Ovary (tissue), 3 donors: ENCODE measurements at regions not wholly inside any gene's neighbourhood (a gene's known extent, or its start where the extent isn't known, plus 50 kb on each side); places are given as distances from the start of the nearest gene placed in this dataset.

ENCODE experiments used
- POLR2A ChIP-seq: fragments of 450-650 bp; IDR thresholded peaks from one replicate; pipeline ENCODE4 v1.6.1; 2017; ENCODE audit warnings: antibody characterized with exemption, mild to moderate bottlenecking, moderate library complexity
- TF ChIP-seq, protein P1 (sequence below), 3 donors: fragments of 450-650 bp in 2 of 3; fragments of 200-600 bp in 1 of 3; IDR thresholded peaks; one replicate each; pipeline versions ENCODE4 v1.5.1 to v1.8.0; 2016 to 2022; ENCODE audit warnings: antibody characterized with exemption in 3 of 3, mild to moderate bottlenecking in 1 of 3
- donor health status: DM: no; HTN: no; CAD: no.

DNA sequence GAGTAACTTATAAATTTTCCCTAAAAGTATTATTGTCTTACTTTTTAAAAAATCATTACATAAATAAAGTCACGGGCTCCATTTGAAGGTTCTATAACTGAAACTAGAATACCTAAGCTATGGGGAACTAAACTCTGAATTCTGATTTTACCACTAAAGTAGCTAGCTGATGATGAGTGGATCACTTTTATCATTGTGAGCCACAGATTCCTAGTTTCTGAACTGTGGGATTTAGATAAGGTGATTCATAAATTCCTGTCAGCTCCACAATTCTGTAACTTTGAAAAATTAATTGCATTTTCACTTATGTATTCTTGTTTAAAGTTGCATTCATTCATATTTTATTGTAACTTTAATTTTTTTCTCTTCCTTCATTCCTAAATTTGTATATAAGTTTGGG lies 540.9 kb downstream of the GBA3 start:
- TF ChIP-seq, protein P1, sequence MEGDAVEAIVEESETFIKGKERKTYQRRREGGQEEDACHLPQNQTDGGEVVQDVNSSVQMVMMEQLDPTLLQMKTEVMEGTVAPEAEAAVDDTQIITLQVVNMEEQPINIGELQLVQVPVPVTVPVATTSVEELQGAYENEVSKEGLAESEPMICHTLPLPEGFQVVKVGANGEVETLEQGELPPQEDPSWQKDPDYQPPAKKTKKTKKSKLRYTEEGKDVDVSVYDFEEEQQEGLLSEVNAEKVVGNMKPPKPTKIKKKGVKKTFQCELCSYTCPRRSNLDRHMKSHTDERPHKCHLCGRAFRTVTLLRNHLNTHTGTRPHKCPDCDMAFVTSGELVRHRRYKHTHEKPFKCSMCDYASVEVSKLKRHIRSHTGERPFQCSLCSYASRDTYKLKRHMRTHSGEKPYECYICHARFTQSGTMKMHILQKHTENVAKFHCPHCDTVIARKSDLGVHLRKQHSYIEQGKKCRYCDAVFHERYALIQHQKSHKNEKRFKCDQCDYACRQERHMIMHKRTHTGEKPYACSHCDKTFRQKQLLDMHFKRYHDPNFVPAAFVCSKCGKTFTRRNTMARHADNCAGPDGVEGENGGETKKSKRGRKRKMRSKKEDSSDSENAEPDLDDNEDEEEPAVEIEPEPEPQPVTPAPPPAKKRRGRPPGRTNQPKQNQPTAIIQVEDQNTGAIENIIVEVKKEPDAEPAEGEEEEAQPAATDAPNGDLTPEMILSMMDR (IDR thresholded peaks at IDR 0.05), result no peak
- TF ChIP-seq POLR2A, result no peak
